OCI-LY7 (cell line): ENCODE measurements at regions not wholly inside any gene's neighbourhood (a gene's known extent, or its start where the extent isn't known, plus 50 kb on each side); places are given as distances from the start of the nearest gene placed in this dataset.

Source experiments
- BruUV-seq: library from RNA; stranded (reverse); fragments of 400-500 nt; replicated peaks from 2 replicates; lab custom pipeline; 2021; lab: Mats Ljungman, UMichigan
- CTCF ChIA-PET: fragments of 300-600 bp; sonication (Branson Sonifier 250); formaldehyde crosslinking; loops from one replicate; lab custom pipeline; 2022; ENCODE audit warnings: antibody characterized with exemption; ENCODE audit not compliant: unreplicated experiment; lab: Charles Lee
- POLR2A ChIA-PET: fragments of 300-600 bp; sonication (Branson Sonifier 250); formaldehyde crosslinking; loops from one replicate; lab custom pipeline; 2022; ENCODE audit warnings: antibody characterized with exemption; lab: Charles Lee
- DNase-seq: peaks from one replicate; pipeline ENCODE4 v3.0.0-alpha.2; 2015; ENCODE audit warnings: low spot score
- H2AFZ ChIP-seq: fragments of 200-600 bp; sonication (generic), shearing (Covaris generic); 2 replicates; pipeline ENCODE4 v1.6.1; 2014; ENCODE audit warnings: mild to moderate bottlenecking, antibody characterized with exemption, low read length, moderate library complexity
- H3K27ac ChIP-seq: fragments of 200-600 bp; sonication (generic); 2 replicates; pipeline ENCODE4 v1.5.1; 2014; ENCODE audit warnings: mixed run types, low read depth, mild to moderate bottlenecking, moderate library complexity, low read length, inconsistent platforms; ENCODE audit not compliant: poor library complexity, severe bottlenecking
- H3K36me3 ChIP-seq: fragments of 200-600 bp; sonication (generic); 2 replicates; pipeline ENCODE4 v1.6.1; 2014; ENCODE audit warnings: mild to moderate bottlenecking, antibody characterized with exemption, low read length, moderate library complexity, mixed read lengths; ENCODE audit not compliant: insufficient read depth
- H3K4me1 ChIP-seq: fragments of 200-600 bp; sonication (generic); 2 replicates; pipeline ENCODE4 v1.5.1; 2014; ENCODE audit warnings: mild to moderate bottlenecking, low read length; ENCODE audit not compliant: insufficient read depth, poor library complexity, severe bottlenecking
- H3K4me2 ChIP-seq: fragments of 200-600 bp; sonication (generic); 2 replicates; pipeline ENCODE4 v1.6.1; 2014; ENCODE audit warnings: mild to moderate bottlenecking, low read length
- H3K4me3 ChIP-seq: fragments of 200-600 bp; sonication (generic); 2 replicates; pipeline ENCODE4 v1.5.1; 2014; ENCODE audit warnings: mild to moderate bottlenecking, low read depth, low read length; ENCODE audit not compliant: poor library complexity, severe bottlenecking
- H3K79me2 ChIP-seq: fragments of 200-600 bp; sonication (generic); 2 replicates; pipeline ENCODE4 v1.6.1; 2016; ENCODE audit warnings: low read depth, mild to moderate bottlenecking, low read length, moderate library complexity, mixed read lengths; ENCODE audit not compliant: insufficient read depth
- H3K9me2 ChIP-seq: fragments of 200-600 bp; sonication (generic); 2 replicates; pipeline ENCODE4 v1.6.1; 2016; ENCODE audit warnings: mild to moderate bottlenecking, low read length, mixed read lengths; ENCODE audit not compliant: insufficient read depth
- H3K9me3 ChIP-seq: fragments of 200-600 bp; sonication (generic); 2 replicates; pipeline ENCODE4 v1.6.1; 2014; ENCODE audit warnings: mild to moderate bottlenecking, mixed run types, low read length, mixed read lengths
- H4K20me1 ChIP-seq: fragments of 200-600 bp; sonication (generic); 2 replicates; pipeline ENCODE4 v1.6.1; 2014; ENCODE audit warnings: mild to moderate bottlenecking, antibody characterized with exemption, low read length, moderate library complexity, mixed read lengths; ENCODE audit not compliant: insufficient read depth
- EZH2phosphoT487 ChIP-seq: fragments of 200-600 bp; sonication (generic); IDR thresholded peaks from 2 replicates; pipeline ENCODE4 v1.6.1; 2018; ENCODE audit warnings: low read depth, borderline replicate concordance, mild to moderate bottlenecking, mixed run types, antibody characterized with exemption, low read length, moderate library complexity, mixed read lengths
- intact Hi-C: fragments of 100-400 bp; cut with micrococcal nuclease; formaldehyde crosslinking; loops from one replicate; pipeline ENCODE4 v1.10.0; 2022; ENCODE audit not compliant: unreplicated experiment
- TF ChIP-seq, protein P1 (sequence below): fragments of 200-600 bp; sonication (generic); conservative IDR thresholded peaks from 2 replicates; pipeline ENCODE4 v1.5.1; 2014; ENCODE audit warnings: mild to moderate bottlenecking, antibody characterized with exemption, low read length, moderate library complexity, mixed read lengths

DNA sequence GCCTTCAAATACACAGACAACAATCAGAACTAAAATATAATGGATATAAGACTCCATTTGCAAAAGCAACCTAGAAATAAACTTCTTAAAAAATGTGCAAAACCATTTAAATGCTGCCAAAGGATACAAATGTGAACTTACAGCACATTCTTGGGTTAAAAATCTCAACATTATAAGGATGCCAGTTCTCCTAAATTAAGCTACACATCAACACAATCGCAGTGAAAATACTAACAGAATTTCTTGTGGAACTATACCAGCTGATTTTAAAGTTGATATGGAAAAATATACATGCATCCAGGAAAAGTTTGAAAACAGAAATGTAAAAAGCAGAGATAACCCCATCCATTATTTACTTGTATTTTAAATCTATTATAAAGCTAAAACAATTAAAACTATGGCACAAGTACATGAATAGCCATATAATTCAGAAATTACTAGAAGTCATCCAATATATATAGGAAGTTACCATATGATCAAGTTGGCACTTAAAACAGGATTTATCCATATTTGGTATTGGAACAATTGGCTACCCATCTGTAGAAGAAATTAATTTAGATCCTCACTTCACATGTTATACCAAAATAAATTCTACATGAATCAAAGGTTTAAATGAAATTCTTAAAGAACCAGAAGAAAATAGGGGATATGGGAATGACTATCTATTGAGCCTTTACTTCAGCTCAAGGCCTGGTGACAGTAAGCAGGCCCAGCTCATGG lies 151.7 kb upstream of the GLI2 start:
- Histone ChIP-seq H4K20me1 (no peaks in the 10 kb centered on the region), H3K79me2 (no peaks in the 10 kb centered on the region), H3K4me1 (no peaks in the 10 kb centered on the region), H3K36me3 (no peaks in the 10 kb centered on the region), H2AFZ (no peak overlapping the region), H3K27ac (no peak overlapping the region), H3K4me3 (no peak overlapping the region), H3K9me3 (no peaks in the 10 kb centered on the region), H3K4me2 (no peak overlapping the region), H3K9me2 (no peaks in the 10 kb centered on the region)
- BruUV-seq, result no TSS peak
- TF ChIP-seq, protein P1, sequence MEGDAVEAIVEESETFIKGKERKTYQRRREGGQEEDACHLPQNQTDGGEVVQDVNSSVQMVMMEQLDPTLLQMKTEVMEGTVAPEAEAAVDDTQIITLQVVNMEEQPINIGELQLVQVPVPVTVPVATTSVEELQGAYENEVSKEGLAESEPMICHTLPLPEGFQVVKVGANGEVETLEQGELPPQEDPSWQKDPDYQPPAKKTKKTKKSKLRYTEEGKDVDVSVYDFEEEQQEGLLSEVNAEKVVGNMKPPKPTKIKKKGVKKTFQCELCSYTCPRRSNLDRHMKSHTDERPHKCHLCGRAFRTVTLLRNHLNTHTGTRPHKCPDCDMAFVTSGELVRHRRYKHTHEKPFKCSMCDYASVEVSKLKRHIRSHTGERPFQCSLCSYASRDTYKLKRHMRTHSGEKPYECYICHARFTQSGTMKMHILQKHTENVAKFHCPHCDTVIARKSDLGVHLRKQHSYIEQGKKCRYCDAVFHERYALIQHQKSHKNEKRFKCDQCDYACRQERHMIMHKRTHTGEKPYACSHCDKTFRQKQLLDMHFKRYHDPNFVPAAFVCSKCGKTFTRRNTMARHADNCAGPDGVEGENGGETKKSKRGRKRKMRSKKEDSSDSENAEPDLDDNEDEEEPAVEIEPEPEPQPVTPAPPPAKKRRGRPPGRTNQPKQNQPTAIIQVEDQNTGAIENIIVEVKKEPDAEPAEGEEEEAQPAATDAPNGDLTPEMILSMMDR, result no peak
- TF ChIP-seq EZH2phosphoT487, result no peak
- ChIA-PET CTCF (interaction anchor here (0.6 kb wide), 1 partner anchor 907 kb away, joined by 3 read pairs; no protein-coding TSS in a partner anchor), POLR2A (interaction anchor here (0.7 kb wide), 1 partner anchor 30 kb away, joined by 3 read pairs; no protein-coding TSS in a partner anchor)
- intact Hi-C loops, result no loop called here
- no peak for DNase-seq

DNA sequence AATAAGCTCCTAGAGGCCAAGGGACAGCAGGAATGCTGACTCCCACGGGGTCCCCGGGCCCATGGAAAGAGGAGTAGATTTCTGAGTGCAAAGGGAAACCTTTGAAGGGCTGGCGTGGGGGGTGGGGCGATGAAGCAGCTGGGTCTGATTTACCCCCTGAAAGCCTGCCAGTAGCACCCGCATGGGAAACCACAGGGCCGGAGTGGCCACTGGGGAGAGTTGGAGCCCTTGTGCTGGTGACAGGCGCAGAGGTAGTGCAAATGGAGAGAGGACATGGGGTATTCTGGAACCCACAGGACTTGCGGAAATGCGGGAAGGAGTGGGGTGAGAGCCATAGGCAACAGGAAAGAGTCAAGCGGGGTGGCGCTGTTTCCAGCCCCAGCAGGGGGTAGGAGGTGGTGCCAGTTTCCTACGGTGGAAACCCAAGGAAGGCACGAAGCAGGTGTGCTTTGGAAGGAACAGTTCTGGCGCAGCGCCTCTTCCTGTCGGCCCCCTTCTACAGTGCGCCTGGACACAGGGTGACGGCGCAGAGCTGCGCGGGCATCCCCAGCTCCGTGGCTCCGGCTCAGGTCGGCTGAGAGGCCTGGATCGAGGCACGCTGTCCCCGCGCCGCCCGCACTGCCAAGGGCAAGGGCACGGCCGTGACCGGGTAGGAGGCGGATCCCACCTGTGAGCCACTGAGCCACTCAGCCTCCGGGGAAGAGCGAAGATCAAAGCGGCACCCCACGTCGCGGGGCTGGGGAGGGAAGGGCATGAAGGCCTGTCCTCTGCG lies 149.0 kb upstream of the GLI2 start:
- Histone ChIP-seq H3K4me2 (no peak overlapping the region), H4K20me1 (no peaks in the 10 kb centered on the region), H3K9me2 (no peaks in the 10 kb centered on the region), H3K36me3 (no peaks in the 10 kb centered on the region), H3K4me1 (no peaks in the 10 kb centered on the region), H3K79me2 (no peaks in the 10 kb centered on the region), H3K9me3 (no peaks in the 10 kb centered on the region), H3K4me3 (no peak overlapping the region), H2AFZ (no peak overlapping the region), H3K27ac (no peak overlapping the region)
- intact Hi-C loops, result no loop called here
- no TSS peak for BruUV-seq
- CTCF ChIA-PET, result no interaction called here
- POLR2A ChIA-PET, result interaction anchor here (0.5 kb wide), 1 partner anchor 24 kb away, joined by 3 read pairs; no protein-coding TSS in a partner anchor
- no peak for TF ChIP-seq EZH2phosphoT487
- TF ChIP-seq, protein P1, result no peak
- no peak for DNase-seq
